Left cardiac atrium (tissue), 4 donors: ENCODE measurements at regions not wholly inside any gene's neighbourhood (a gene's known extent, or its start where the extent isn't known, plus 50 kb on each side); places are given as distances from the start of the nearest gene placed in this dataset.
A peak's percentile ranks its signal among the peaks of the same experiment; 100 is the strongest.

Experiments
- ATAC-seq, 2 donors: fragments of 200-7000 bp; cut with Tn5 transposase; one replicate each; pipeline ENCODE4 v1.9.1; 2020; ENCODE audit warnings: mild to moderate bottlenecking in 2 of 2, moderate library complexity in 2 of 2
- DNase-seq: peaks from one replicate; pipeline ENCODE4 v3.0.0-alpha.2; 2020
- intact Hi-C, 2 donors: fragments of 100-400 bp; cut with DNase I; formaldehyde crosslinking; loops; one replicate each; pipeline versions ENCODE4 v1.14.1 to v1.15.1; 2022 to 2023
- donor health status: DM: no; HTN: yes; CAD: no.
- donor health status: DM: no; HTN: yes; CAD: no; lungs with severe emphysema.
- donor health status: DM: yes; HTN: yes; CAD: no.
- donor health status: Dilated cardiomyopathy.

DNA sequence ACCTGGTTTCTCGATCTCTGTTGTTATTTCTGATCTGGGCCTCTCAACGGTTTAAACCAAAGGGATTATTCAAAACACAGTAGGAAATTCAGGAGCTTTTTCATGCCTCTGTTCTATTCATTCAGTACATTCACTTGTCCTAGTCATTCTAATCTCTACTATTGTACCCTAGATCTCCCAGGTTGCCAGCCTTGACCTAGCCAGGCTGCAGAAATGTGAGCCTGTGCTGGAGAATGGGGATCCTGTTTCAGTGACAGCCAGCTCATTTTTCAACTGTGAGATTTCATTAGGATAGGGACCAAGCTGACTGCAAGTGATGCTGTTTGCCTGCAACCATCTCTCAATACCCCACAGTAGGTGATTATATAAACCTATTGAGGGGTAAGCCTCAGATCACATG, 186.2 kb downstream of the CMPK2 start:
- intact Hi-C loops = no loop called here
- ATAC-seq = no peak
- no peak for DNase-seq

DNA sequence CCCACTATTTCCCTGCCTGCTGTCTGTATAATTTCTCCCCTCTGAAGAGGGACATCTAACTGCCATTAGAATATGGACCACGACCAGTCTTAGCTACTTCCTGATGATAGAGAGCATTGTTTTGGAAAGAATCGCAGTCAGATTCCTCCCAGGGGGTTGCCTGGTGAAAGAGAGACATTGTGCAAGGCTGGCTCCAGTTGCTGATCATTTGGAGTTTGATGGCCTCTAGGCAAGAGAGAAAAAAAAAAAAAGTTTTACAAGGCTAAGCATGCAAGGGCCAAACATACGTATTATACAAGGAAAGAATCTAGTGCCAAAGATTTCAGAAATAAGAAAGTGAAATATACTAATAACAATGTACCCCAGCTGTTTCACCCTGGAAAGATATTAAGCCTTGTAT, 182.2 kb downstream of the CMPK2 start:
- intact Hi-C loops = no loop called here
- ATAC-seq = no peak
- no peak for DNase-seq

DNA sequence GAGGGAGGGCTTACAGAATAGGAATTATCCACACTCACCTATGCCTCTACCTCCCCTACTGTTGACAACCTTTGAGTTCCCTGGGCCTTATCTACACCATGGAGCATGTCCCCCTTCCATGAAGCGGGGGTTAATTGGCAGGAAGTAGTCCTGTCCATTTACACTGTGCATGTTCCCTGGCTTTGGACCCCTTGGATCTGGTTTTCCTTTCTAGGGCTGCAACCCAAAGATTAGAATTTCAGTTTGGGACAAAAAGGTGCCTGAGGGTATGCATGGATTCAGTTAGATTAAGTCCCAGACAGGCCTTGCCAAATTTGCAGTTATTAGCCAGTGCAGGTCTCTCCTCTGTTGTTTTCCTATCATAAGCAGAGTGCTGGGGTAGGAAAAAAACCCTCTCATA, 180.3 kb downstream of the CMPK2 start:
- ATAC-seq (no peak), DNase-seq (no peak)
- intact Hi-C loops = no loop called here

DNA sequence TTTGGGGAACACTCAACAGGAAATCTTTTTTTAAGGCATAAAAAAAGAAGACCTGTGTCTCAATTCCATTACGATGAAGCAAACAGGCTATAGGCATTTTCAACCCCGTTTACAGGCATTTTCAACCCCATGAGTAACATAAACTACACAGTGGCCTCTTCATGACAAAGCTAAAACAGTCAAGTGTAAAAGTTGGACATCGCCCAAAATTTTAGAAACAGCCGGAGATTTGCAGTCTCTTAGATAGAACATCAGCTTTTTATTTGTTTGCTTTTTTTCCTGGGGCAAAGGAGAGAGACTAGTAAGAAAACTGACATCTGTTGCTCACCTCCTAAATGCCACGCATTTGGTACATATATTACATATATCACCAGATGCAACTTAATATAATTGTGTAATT, 173.7 kb downstream of the CMPK2 start:
- DNase-seq (no peak), ATAC-seq (no peak)
- intact Hi-C loops = no loop called here

DNA sequence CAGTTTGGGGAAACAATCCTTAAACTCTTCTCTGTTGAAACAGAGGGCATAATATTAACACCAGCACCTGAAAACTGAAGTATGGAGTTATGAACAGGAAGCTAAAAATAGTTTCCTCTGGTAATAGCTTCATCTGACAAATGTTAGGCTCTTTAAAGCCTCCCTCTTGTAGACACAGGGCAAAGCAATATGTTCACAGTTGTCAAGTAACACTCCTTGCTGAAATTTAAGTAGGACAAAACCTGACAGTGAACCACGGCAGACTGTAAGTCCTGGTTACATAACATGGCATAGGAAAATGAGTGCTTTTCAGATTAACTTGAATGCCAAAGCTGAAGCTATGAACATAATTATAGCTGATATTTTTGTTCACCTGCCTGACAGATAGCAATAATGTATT, 172.9 kb downstream of the CMPK2 start:
- peak in 1 of 2 donors; percentile 40 for ATAC-seq
- no peak for DNase-seq
- intact Hi-C loops = no loop called here

DNA sequence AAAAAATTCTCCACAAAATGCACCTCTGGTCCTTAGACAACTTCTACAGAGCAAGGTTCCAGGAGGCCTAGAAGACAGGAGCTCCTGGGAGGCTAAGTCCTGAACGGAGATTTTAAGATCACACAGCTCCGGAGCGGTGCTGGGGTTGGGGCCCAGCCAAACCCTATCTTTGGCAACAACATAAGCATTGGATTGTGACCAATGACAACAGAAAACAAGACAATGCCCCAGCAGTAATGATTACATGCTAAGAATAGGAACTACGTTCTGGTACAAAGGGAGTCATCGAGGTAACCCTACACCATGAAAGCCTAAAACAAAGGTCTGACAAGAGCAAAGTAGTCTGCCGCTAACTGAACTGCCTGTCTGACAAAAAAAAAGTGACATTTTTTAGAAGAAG, 171.2 kb downstream of the CMPK2 start:
- DNase-seq (no peak), ATAC-seq (peak; percentile 53 to 79)

DNA sequence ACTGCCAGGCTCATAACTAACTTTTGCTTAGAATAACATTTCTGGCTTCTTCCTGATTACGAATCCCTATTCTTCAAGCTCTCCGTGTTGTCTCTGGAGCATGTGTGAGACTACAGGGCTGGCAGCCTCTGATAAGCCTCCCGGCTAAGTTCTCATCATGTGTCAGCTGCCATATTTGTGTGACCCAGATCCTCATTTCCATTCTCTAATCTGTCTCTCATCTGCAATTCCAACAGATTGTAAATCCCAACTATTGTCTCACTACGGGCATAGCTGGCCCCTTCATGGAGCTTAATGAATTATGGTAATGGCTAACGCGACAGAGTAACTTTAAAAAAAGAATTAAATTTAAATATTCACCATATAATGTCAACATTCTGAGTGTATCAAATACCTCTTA, 165.4 kb downstream of the CMPK2 start:
- no peak for ATAC-seq
- no peak for DNase-seq
- intact Hi-C loops = no loop called here

More for the DNA sequence above, 171.2 kb downstream of the CMPK2 start:
- intact Hi-C loops = no loop called here

DNA sequence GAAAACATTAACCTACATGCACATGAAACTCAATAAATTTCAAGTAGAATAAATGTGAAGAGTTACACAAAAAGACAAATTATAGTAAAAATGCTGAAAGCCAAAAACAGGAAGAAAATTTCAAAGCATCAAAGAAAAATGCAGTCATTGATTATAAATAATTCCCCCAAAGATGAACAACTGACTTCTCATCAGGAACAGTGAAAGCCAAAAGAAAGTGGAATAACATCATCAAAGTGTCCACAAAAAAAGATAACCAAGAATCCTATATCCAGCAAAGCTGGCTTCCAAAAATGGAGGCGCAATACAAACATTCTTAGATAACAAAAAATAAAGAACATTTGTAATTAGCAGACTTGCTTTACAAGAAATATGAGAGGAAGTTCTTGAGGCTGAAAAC, 161.6 kb downstream of the CMPK2 start:
- intact Hi-C loops = no loop called here
- ATAC-seq (no peak), DNase-seq (no peak)

DNA sequence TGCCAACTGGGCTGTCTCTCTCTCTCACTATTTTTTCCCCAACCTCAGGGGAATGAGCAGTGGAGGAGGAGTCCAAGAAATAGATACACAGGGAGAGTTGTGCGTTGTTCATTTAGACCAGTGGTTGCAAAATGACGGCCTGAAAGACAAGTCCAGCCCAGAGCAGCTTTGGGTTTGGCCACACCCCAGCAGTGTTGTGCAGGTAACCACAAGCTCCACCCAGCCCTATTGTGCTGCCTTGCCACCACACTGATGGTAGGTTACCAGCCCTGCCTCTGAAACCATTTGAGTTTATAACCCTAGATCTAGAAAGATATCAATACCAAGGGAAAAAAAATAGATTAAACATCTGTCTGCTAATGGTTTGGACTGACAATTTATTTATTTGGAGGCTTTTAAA, 144.3 kb downstream of the CMPK2 start:
- ATAC-seq = no peak
- DNase-seq = no peak
- intact Hi-C loops = no loop called here

DNA sequence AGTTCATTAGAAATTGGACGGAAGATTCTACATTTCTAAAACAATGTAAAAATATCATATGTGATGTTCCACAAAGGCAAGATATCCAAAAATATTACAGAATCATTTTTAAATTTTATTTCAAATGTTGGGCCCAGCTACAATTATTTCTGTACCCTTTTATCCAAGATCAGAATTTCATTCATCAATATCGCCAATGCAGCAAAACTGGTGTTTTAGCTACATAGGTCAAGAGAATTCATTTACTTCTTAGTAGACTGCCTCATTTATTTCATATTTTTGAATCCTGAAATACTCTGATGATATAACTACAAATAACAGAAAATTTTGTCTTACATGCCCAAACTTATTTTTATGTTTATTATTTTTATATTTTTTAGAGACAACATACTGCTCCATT, 143.1 kb downstream of the CMPK2 start:
- ATAC-seq (no peak), DNase-seq (no peak)
- intact Hi-C loops = no loop called here

DNA sequence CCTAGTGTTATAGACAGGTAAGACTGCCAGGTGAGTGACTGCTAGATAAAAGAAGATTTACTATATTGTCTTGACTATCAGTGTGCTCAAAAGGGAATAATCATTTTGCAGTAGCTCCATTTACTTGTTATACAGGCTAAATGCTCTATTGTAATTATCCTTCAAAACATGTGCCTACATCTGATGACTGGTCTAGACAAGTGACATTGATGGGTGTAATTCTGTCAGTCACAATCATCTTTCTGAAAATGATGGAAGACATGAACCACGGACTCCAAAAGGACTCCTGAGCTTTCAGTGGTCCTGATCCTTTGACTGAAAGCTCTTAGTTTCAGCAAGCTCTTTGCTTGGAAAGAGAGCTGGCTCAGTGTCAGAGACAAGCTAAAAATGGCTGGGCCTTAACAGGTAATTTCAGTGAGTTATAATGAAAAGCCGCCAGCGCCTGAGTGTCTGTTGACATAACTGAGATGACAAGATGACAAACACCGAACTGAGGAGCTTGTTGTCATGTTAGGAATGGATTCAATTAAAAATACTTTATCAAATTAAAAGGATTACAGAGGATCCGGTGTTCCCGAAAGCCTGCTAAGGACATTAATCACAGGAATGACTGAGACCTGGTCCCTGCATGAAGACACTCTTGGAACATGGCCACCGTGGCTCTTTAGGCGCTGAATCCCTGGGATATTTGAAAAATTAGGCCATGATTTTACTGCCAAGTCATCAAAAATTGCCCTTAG, 141.7 kb downstream of the CMPK2 start:
- intact Hi-C loops = no loop called here
- ATAC-seq = no peak
- DNase-seq = no peak

DNA sequence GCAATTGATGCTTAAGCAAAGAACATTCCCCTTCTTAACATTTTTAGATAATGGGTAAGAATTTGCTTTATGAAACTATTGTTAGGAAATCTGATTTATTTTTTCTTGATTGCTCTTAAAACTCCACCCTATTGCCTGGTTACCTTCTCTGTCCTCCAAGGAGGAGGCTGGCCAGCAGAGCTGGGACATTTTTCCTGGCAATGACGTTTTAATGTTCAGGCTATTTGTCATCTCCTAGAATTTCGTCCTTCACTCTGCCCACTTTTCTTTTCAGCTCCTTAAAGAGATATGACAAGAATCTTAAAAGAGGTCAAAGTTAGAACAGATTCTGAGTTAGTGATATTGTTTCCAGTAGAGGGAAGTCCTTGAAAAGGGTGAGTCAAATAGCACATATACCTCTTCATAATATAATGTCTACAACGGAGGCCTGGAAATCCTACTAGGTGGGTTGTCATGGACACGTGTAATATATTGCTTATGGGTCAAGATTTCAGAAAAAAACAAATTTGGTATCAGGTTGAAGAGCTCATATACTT, 141.0 kb downstream of the CMPK2 start:
- no peak for DNase-seq
- intact Hi-C loops = no loop called here
- no peak for ATAC-seq

DNA sequence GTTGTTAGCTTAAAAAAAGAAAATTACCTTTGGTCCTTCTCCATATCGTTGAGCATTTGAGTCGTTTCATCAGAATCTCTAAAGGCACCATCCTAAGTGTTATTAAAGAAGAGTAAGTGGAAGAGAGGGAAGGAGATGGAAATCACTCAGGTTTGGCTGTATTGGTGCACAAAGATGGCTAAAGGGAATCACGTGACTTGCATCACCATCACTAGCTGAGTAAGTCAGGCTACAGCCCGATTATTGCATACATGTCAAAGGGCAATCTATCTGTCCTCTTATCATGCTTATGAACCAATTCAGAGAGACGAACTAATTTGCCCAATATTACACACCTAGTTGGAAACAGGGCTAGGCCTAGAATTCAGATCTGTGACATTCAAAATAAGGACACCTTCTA, 137.6 kb downstream of the CMPK2 start:
- intact Hi-C loops = no loop called here
- ATAC-seq (no peak), DNase-seq (no peak)

DNA sequence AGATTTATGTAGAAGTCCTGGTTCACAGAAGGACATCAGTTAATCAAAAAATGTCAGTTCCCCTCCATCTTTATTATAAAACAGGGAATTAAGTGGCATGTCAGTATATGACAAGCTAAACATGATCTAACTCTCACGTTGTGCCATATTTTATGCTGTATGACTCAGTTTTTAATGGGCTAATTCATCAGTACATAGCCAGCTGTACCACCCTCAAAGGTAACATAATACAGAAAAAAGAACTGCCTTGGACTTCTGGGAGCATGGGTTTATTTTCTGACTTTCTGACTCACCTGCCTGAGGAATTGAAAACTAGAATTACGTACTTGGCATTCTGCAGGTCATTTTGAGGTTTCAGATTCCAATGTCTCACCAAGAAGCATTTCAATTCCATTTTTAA, 135.7 kb downstream of the CMPK2 start:
- ATAC-seq = no peak
- DNase-seq = no peak
- intact Hi-C loops = no loop called here

DNA sequence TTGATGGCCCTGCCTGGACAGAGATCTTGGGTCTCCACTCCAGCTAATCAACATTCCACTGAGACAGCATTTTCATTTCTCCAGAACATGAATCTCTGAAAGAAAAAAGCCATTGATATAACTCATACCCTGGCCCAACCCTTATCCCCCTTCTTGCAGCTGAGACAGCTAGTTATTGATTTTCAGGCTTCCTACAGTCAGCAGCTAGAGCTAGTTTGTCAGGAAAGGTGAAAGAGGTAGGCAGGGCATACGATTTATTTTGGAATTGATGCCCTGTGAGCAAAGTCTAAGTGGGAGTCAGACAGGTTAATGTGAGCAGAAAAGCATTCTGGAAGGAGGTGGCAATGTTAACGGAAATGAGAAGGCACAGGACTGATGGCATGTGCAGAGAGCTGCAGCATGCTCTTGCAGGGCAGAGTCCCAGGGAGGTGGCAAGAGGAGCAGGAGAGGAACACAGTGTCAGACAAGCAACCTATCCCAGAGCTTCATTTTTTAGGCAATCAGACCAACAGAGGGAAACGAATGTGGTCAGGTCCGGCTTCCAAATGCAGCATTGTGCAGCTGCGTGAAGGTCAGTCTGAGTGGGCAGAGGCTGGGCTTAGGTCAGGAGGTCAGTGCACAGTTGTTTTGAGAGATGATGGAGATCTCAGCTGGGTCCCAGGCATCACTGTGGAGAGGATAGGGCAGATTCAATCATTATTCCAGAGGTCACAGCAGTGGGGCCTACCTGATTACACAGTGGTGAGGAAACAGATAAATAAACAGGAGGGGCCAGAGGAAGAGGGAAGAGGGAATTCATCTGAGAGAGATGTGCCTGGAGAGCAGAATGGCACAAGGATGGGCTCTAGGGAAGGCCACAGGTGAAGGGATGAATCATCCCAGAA, 134.8 kb downstream of the CMPK2 start:
- ATAC-seq (no peak), DNase-seq (no peak)
- intact Hi-C loops = no loop called here

DNA sequence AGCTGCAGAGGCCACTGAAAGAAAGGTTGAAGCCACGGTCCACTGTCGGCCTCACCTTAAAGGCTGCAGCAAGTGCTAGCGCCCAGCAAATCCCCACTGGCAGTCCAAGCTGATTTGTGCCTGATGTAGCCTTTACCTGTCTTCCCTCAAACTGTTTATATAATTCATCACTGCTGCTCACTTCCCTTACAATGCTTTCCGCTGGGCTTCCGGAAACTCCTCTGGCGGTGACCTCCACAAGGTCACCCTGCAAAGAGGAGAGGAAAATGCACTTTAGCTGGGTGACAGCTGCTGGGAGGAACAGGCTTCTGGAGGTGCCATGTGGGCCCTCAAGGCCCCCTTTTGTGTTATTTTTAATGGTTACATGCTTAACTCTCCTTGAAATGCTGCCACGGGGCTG, 126.2 kb downstream of the CMPK2 start:
- DNase-seq = no peak
- no peak for ATAC-seq
- intact Hi-C loops = no loop called here

DNA sequence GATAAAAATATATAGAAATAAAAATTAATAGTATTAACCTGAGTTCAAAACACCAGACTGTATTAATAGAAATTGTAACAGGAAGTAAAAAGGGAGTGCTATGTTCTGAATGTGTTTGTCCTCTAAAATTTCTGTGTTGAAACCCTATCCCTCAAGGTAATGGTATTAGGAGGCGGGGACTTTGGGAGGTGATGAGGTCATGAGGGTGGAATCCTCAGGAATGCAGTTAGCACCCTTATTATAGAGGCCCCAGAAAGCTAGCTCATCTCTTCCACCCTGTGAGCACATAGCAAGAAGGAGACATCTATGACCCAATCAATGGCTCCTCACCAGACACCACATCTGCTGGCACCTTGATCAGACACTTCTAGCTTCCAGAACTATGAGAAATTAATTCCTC, 124.5 kb downstream of the CMPK2 start:
- DNase-seq = no peak
- no peak for ATAC-seq
- intact Hi-C loops = no loop called here

DNA sequence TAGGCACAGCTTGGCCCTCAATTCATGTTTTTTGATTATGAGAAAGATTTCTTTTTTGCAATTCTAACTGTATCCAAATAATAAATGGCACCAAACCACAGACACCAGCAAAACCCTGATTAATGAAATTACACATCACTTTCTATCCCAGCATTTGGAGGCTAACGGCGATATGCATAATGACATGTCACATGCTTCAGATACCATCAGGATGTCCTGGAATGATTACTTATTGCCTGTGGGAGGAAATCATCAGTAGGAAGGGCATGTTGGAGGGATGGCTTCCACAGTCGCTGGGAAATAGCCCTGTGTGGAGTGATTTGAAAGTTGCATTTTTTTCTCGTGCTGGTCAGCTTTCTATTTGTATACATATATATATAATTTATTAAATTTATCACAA, 121.7 kb downstream of the CMPK2 start:
- intact Hi-C loops = no loop called here
- DNase-seq (no peak), ATAC-seq (no peak)

DNA sequence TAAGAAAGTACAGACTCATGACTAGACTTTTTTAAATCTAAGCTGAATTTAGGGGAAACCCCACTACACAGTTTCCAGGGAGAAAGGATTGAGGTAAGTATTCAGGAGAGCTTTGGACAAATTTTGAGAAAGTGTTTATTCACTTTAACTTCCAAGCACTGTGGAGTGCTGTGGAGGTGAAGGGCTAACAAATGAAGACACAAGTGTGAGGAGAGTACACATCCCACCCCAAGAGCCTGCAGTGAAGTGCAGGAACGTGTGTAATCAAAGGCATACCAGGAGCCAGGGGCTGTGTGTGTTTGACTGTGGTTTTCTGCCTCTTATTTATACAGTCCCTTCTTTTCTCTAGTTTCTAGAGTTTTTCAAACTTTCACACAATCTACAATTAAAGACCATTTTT, 118.3 kb downstream of the CMPK2 start:
- DNase-seq = no peak
- no peak for ATAC-seq
- intact Hi-C loops = no loop called here

DNA sequence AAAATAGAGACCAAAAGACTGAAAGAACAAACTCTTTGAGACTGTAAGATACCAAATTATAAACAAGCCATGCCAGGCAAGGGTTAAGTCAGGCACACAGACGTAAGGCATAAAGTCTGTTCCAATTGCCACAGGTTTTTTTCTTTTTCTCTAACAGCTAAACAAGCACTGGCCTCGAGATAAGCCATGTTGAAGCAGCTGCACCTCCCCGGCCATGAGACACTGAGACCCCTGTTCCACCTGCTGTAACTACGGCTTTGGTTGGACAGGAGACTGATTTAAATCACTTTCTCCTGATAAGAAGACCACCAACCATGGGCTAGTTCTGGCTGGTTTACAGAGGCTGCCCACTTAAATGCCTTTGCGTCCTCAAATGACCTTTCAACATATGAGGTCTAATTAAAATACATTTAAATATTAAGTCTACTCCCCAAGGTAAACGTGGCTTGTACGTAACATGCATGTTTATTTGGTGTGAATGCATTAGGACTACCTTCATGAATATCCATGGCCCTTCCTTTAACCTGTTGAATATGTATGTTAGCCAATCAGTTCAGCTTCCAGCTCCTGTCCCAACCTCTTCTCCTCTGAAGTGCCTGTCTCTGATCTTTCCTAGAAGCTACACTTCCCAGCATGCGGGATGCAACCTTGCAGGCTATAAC, 117.2 kb downstream of the CMPK2 start:
- intact Hi-C loops = no loop called here

More for the DNA sequence above, 117.2 kb downstream of the CMPK2 start:
- no peak for DNase-seq
- ATAC-seq = no peak
